ENCODE measurements at regions not wholly inside any gene's neighbourhood (a gene's known extent, or its start where the extent isn't known, plus 50 kb on each side); places are given as distances from the start of the nearest gene placed in this dataset.

- no peak overlapping the region for H3K27ac ChIP-seq (ENCODE audit: low read depth, low read length)
- POLR2A ChIA-PET = no interaction called here
- TF ChIP-seq CTCF (IDR thresholded peaks at IDR 0.05; ENCODE audit: low read depth, low read length) = no peak
- no peak for DNase-seq (ENCODE audit: low read depth, low spot score)
- H3K27me3 ChIP-seq (ENCODE audit: control insufficient read depth, insufficient read depth, low read length) = no peaks in the 10 kb centered on the region
- H3K9me3 ChIP-seq (ENCODE audit: control insufficient read depth, insufficient read depth, low read length) = no peaks in the 10 kb centered on the region; the same call in 1 of the 2 replicates
- CTCF ChIA-PET = no interaction called here
- H3K4me3 ChIP-seq (ENCODE audit: low read depth, low read length) = no peak overlapping the region
Observed at GRCh38 chr15:31814082-31814481, 216.2 kb upstream of the CHRNA7 start.

GRCh38 chr15:31815411-31816155 lies 214.7 kb upstream of the CHRNA7 start:
- TF ChIP-seq CTCF (IDR thresholded peaks at IDR 0.05; ENCODE audit: low read depth, low read length) = no peak
- Histone ChIP-seq H3K27me3 (ENCODE audit: control insufficient read depth, insufficient read depth, low read length) (no peaks in the 10 kb centered on the region), H3K9me3 (ENCODE audit: control insufficient read depth, insufficient read depth, low read length) (no peaks in the 10 kb centered on the region; the same call in 1 of the 2 replicates), H3K4me3 (ENCODE audit: low read depth, low read length) (no peak overlapping the region), H3K27ac (ENCODE audit: low read depth, low read length) (no peak overlapping the region)
- POLR2A ChIA-PET = no interaction called here
- CTCF ChIA-PET = no interaction called here
- no peak for DNase-seq (ENCODE audit: low read depth, low spot score)

GRCh38 chr15:31822463-31822862 lies 207.9 kb upstream of the CHRNA7 start:
- no peaks in the 10 kb centered on the region for H3K27me3 ChIP-seq (ENCODE audit: control insufficient read depth, insufficient read depth, low read length)
- H3K9me3 ChIP-seq (ENCODE audit: control insufficient read depth, insufficient read depth, low read length) = no peaks in the 10 kb centered on the region
- H3K4me3 ChIP-seq (ENCODE audit: low read depth, low read length) = no peak overlapping the region
- DNase-seq (ENCODE audit: low read depth, low spot score) = no peak
- CTCF ChIA-PET = no interaction called here
- POLR2A ChIA-PET = no interaction called here
- TF ChIP-seq CTCF (IDR thresholded peaks at IDR 0.05; ENCODE audit: low read depth, low read length) = no peak
- no peak overlapping the region for H3K27ac ChIP-seq (ENCODE audit: low read depth, low read length)

- ChIA-PET CTCF (no interaction called here), POLR2A (no interaction called here)
- TF ChIP-seq CTCF (IDR thresholded peaks at IDR 0.05; ENCODE audit: low read depth, low read length) = no peak
- H3K27me3 ChIP-seq (ENCODE audit: control insufficient read depth, insufficient read depth, low read length) = no peaks in the 10 kb centered on the region
- H3K9me3 ChIP-seq (ENCODE audit: control insufficient read depth, insufficient read depth, low read length) = no peaks in the 10 kb centered on the region
- DNase-seq (ENCODE audit: low read depth, low spot score) = no peak
- no peak overlapping the region for H3K27ac ChIP-seq (ENCODE audit: low read depth, low read length)
- no peak overlapping the region for H3K4me3 ChIP-seq (ENCODE audit: low read depth, low read length)
Observed at GRCh38 chr15:31824024-31824423, 206.3 kb upstream of the CHRNA7 start.

GRCh38 chr15:31828594-31828993 lies 201.7 kb upstream of the CHRNA7 start:
- H3K27ac ChIP-seq (ENCODE audit: low read depth, low read length) = no peak overlapping the region
- no peak overlapping the region for H3K4me3 ChIP-seq (ENCODE audit: low read depth, low read length)
- no peaks in the 10 kb centered on the region for H3K27me3 ChIP-seq (ENCODE audit: control insufficient read depth, insufficient read depth, low read length)
- TF ChIP-seq CTCF (IDR thresholded peaks at IDR 0.05; ENCODE audit: low read depth, low read length) = no peak
- CTCF ChIA-PET = no interaction called here
- no peak for DNase-seq (ENCODE audit: low read depth, low spot score)
- POLR2A ChIA-PET = no interaction called here
- H3K9me3 ChIP-seq (ENCODE audit: control insufficient read depth, insufficient read depth, low read length) = no peaks in the 10 kb centered on the region
